ENCODE measurements at regions not wholly inside any gene's neighbourhood (a gene's known extent, or its start where the extent isn't known, plus 50 kb on each side); places are given as distances from the start of the nearest gene placed in this dataset.

DNA sequence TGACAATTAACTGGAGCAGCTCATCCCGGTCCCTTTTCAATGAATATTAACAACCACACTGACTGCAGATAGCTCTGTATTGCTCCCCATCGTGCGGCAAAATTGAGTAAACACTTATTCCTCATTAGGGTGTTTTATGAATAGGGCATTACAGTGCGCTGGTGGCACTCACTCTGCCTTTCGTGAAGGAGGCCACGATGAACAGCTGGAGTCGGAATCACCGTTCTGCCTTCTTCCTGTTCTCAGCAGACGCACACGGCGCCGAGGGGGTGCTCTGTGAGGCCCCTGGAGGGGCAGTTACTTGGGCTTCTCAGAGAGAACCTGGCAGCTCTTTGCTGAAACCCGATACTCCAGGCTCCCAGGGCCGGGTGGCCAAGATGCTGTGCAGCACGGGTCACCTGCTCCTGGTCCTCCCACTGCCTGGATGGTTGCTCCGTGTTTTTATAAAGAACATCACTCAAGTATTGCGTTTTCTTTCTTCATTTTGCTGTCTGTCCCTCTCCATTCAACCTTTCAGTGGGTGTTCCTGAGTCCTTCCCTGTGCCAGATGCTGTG, 241.9 kb downstream of the GLRX3 start:
- DNase-seq (ENCODE audit: low read depth): no peak
- TF ChIP-seq, protein P1, sequence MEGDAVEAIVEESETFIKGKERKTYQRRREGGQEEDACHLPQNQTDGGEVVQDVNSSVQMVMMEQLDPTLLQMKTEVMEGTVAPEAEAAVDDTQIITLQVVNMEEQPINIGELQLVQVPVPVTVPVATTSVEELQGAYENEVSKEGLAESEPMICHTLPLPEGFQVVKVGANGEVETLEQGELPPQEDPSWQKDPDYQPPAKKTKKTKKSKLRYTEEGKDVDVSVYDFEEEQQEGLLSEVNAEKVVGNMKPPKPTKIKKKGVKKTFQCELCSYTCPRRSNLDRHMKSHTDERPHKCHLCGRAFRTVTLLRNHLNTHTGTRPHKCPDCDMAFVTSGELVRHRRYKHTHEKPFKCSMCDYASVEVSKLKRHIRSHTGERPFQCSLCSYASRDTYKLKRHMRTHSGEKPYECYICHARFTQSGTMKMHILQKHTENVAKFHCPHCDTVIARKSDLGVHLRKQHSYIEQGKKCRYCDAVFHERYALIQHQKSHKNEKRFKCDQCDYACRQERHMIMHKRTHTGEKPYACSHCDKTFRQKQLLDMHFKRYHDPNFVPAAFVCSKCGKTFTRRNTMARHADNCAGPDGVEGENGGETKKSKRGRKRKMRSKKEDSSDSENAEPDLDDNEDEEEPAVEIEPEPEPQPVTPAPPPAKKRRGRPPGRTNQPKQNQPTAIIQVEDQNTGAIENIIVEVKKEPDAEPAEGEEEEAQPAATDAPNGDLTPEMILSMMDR (IDR thresholded peaks at IDR 0.05; ENCODE audit: insufficient read depth, low read length, poor library complexity, severe bottlenecking): no peak
- no peaks in the 10 kb centered on the region for H3K36me3 ChIP-seq (ENCODE audit: control insufficient read depth, insufficient read depth, low read length)
- H3K4me3 ChIP-seq (ENCODE audit: low read depth, low read length): no peak overlapping the region
- H3K27me3 ChIP-seq (ENCODE audit: control insufficient read depth, insufficient read depth, low read length): no peaks in the 10 kb centered on the region

DNA sequence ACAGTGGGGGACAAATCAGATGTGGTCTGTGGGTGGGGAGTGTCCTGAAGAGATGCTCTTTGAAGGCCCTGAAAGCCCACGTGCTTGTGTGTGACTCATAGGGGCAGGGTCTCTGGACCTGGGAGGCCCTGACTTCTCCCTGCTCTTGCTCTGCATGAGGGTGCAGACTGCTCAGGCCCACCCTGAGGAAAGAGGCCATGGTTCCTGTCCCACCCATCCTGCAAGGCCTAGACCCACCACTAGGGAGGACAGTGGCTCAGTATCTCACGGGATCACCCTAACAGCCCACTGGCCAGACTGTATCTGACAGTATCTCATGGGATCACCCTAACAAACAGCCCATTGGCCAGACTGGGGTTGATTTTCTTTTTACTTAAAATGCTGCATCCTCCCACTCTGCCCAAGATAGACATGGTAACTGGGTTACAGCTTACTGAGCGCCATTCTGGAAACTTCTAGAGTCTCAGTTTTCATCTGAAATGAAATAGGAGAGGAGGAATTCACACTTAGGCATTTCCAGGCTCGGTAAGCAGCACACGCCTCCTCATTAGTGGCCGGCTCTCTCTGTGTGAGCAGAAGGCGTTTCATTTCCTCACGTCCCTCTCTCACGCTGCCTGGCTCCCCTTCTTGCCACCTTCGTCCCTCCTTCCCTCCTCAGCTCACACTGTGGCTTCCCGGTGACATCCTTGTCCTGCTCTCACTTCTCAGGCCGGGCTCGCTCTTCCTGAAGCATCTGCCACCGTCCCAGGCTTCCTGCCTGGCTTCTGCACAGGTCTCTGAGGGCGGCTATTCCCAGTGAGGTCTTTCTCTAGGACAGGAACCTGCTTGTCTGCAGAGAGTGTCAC, 242.6 kb downstream of the GLRX3 start:
- H3K27me3 ChIP-seq (ENCODE audit: control insufficient read depth, insufficient read depth, low read length): no peaks in the 10 kb centered on the region
- TF ChIP-seq, protein P1 (IDR thresholded peaks at IDR 0.05; ENCODE audit: insufficient read depth, low read length, poor library complexity, severe bottlenecking): peak; percentile 1
- no peak for DNase-seq (ENCODE audit: low read depth)
- H3K36me3 ChIP-seq (ENCODE audit: control insufficient read depth, insufficient read depth, low read length): no peaks in the 10 kb centered on the region
- no peak overlapping the region for H3K4me3 ChIP-seq (ENCODE audit: low read depth, low read length)

DNA sequence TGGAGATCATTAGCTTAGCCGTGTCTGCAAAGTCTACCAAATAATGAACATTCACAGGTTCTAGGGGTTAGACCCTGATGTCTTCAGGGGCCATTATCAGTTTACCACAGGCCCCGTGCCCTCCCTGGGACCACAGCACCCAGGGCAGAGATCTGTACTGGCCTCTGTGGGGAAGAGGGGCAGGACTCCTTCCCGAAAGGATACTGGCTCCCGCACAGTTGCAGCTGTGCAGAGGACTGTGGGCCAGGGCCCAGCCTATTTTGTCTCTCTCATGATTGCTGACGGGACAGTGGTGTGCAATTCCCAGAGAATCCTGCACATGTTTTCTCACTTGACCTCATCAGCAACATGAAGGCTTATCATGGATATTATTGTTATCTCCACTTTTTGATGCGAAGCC, 243.9 kb downstream of the GLRX3 start:
- Histone ChIP-seq H3K27me3 (ENCODE audit: control insufficient read depth, insufficient read depth, low read length) (no peaks in the 10 kb centered on the region), H3K4me3 (ENCODE audit: low read depth, low read length) (no peak overlapping the region), H3K36me3 (ENCODE audit: control insufficient read depth, insufficient read depth, low read length) (no peaks in the 10 kb centered on the region)
- TF ChIP-seq, protein P1 (IDR thresholded peaks at IDR 0.05; ENCODE audit: insufficient read depth, low read length, poor library complexity, severe bottlenecking): no peak
- no peak for DNase-seq (ENCODE audit: low read depth)

DNA sequence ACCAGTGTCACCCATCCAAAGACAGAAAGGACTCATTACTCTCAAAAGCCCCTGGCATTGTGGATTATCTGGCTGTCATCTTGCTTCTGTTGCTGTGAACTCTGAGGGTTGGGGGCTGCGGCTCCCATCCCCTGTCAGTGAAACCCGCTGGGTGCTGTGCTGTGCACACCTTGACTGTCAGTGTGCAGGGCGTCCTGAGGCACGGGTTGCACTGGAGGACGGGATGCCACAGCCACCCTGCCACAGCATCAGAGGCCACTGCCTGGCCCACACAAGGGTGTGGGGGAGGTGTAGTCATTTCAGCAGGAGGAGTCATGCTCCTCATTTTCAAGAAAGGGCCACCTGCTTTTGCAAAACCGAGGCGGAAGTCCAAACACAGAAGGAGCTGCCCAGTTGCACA, 245.8 kb downstream of the GLRX3 start:
- H3K27me3 ChIP-seq (ENCODE audit: control insufficient read depth, insufficient read depth, low read length): no peaks in the 10 kb centered on the region
- no peak for DNase-seq (ENCODE audit: low read depth)
- TF ChIP-seq, protein P1 (IDR thresholded peaks at IDR 0.05; ENCODE audit: insufficient read depth, low read length, poor library complexity, severe bottlenecking): no peak
- H3K4me3 ChIP-seq (ENCODE audit: low read depth, low read length): no peak overlapping the region
- H3K36me3 ChIP-seq (ENCODE audit: control insufficient read depth, insufficient read depth, low read length): no peaks in the 10 kb centered on the region

DNA sequence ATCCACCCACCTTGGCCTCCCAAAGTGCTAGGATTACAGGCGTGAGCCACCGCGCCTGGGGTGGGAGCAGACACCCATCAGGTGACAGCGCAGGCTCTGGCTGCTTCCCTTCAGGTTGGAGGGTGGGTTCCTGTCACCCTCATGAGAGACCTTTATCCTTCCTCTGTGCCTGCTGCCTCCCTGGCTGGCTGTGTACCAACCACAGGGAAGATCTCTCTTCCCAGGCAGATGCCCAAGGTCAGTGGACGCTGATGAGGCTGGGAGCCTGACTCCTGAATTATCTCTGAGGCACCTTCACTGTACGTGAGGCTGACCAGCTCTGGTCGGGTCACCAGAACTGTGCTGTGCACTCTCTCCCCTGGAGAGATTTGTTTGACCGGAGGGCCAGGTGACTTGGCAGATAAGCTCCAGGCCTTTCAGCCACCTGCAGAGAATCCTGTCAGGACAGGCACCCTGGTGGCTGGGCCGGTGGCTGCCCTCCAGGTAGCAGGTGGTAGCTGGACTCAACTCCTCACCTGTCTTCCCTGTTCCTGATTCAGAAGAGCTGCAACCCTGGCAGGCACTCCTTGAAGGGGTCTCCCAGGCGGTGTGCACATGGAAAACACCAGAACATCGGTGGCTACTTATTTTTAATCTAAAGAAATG, 251.9 kb downstream of the GLRX3 start:
- TF ChIP-seq, protein P1 (IDR thresholded peaks at IDR 0.05; ENCODE audit: insufficient read depth, low read length, poor library complexity, severe bottlenecking): no peak
- DNase-seq (ENCODE audit: low read depth): no peak
- H3K36me3 ChIP-seq (ENCODE audit: control insufficient read depth, insufficient read depth, low read length): no peaks in the 10 kb centered on the region
- no peaks in the 10 kb centered on the region for H3K27me3 ChIP-seq (ENCODE audit: control insufficient read depth, insufficient read depth, low read length)
- no peak overlapping the region for H3K4me3 ChIP-seq (ENCODE audit: low read depth, low read length)
